ENCODE measurements at regions not wholly inside any gene's neighbourhood (a gene's known extent, or its start where the extent isn't known, plus 50 kb on each side); places are given as distances from the start of the nearest gene placed in this dataset.
A peak's percentile ranks its signal among the peaks of the same experiment; 100 is the strongest.

- no peak for TF ChIP-seq CTCF (conservative IDR thresholded peaks at IDR 0.05; ENCODE audit: low read depth, low read length)
- peak; percentile 34 for DNase-seq (ENCODE audit: low read depth)
- H3K4me3 ChIP-seq (ENCODE audit: low read length), result no peak overlapping the region
These were observed 220.1 kb downstream of the FOXL1 start for GRCh38 chr16:86798247-86799041.

GRCh38 chr16:86799367-86799766, 221.0 kb downstream of the FOXL1 start:
- TF ChIP-seq CTCF (conservative IDR thresholded peaks at IDR 0.05; ENCODE audit: low read depth, low read length), result no peak
- no peak for DNase-seq (ENCODE audit: low read depth)
- no peak overlapping the region for H3K4me3 ChIP-seq (ENCODE audit: low read length)

- no peak overlapping the region for H3K4me3 ChIP-seq (ENCODE audit: low read length)
- no peak for TF ChIP-seq CTCF (conservative IDR thresholded peaks at IDR 0.05; ENCODE audit: low read depth, low read length)
- DNase-seq (ENCODE audit: low read depth), result no peak
These were observed 222.5 kb downstream of the FOXL1 start for GRCh38 chr16:86800894-86801293.

- no peak overlapping the region for H3K4me3 ChIP-seq (ENCODE audit: low read length)
- TF ChIP-seq CTCF (conservative IDR thresholded peaks at IDR 0.05; ENCODE audit: low read depth, low read length), result no peak
- DNase-seq (ENCODE audit: low read depth), result no peak
These were observed 223.7 kb downstream of the FOXL1 start for GRCh38 chr16:86802013-86802412.

- H3K4me3 ChIP-seq (ENCODE audit: low read length), result no peak overlapping the region
- no peak for TF ChIP-seq CTCF (conservative IDR thresholded peaks at IDR 0.05; ENCODE audit: low read depth, low read length)
- no peak for DNase-seq (ENCODE audit: low read depth)
These were observed 226.8 kb downstream of the FOXL1 start for GRCh38 chr16:86805188-86805587.

GRCh38 chr16:86806181-86806837, 228.0 kb downstream of the FOXL1 start:
- H3K4me3 ChIP-seq (ENCODE audit: low read length), result no peak overlapping the region
- no peak for TF ChIP-seq CTCF (conservative IDR thresholded peaks at IDR 0.05; ENCODE audit: low read depth, low read length)
- DNase-seq (ENCODE audit: low read depth), result no peak
